IMR-90 (cell line): ENCODE measurements at regions not wholly inside any gene's neighbourhood (a gene's known extent, or its start where the extent isn't known, plus 50 kb on each side); places are given as distances from the start of the nearest gene placed in this dataset.

ENCODE experiments used
- ATAC-seq: fragments of 200-7000 bp; cut with Tn5 transposase; 2 replicates; pipeline ENCODE4 v1.9.1; 2020; ENCODE audit warnings: low read depth, mild to moderate bottlenecking, moderate library complexity
- BruUV-seq: library from RNA; stranded (reverse); fragments of 400-500 nt; replicated peaks from 2 replicates; lab custom pipeline; 2021; lab: Mats Ljungman, UMichigan
- CTCF ChIA-PET: fragments of 300-600 bp; formaldehyde crosslinking; extraction: SDS; loops from one replicate; lab custom pipeline; 2021; ENCODE audit warnings: antibody characterized with exemption; lab: Yijun Ruan, JAX
- POLR2A ChIA-PET: fragments of 300-600 bp; sonication (Branson Sonifier 250); formaldehyde crosslinking; loops from one replicate; lab custom pipeline; 2022; ENCODE audit warnings: antibody characterized with exemption; ENCODE audit not compliant: unreplicated experiment; lab: Charles Lee
- DNase-seq: peaks from one replicate; pipeline ENCODE4 v3.0.0; 2013
- H2AFZ ChIP-seq: replicated peaks from 2 replicates; pipeline ENCODE3; 2013; ENCODE audit warnings: low read length, mild to moderate bottlenecking; ENCODE audit not compliant: poor library complexity
- H2AK5ac ChIP-seq: 2 replicates; pipeline ENCODE4 v1.6.1; 2013; ENCODE audit warnings: low read depth, low read length, inconsistent platforms
- H2AK9ac ChIP-seq: replicated peaks from 2 replicates; pipeline ENCODE3; 2013; ENCODE audit warnings: mild to moderate bottlenecking, low read depth, low read length, moderate library complexity; ENCODE audit not compliant: poor library complexity
- H2BK120ac ChIP-seq: 2 replicates; pipeline ENCODE4 v1.6.1; 2013; ENCODE audit warnings: low read depth, low read length, inconsistent platforms
- H2BK15ac ChIP-seq: 3 replicates; pipeline ENCODE4 v1.6.1; 2013; ENCODE audit warnings: low read depth, low read length, inconsistent platforms
- H2BK20ac ChIP-seq: 2 replicates; pipeline ENCODE4 v1.6.1; 2013; ENCODE audit warnings: low read depth, mild to moderate bottlenecking, inconsistent platforms, low read length, moderate library complexity
- H2BK5ac ChIP-seq: 2 replicates; pipeline ENCODE4 v1.6.1; 2013; ENCODE audit warnings: mild to moderate bottlenecking, low read depth, low read length, inconsistent platforms; ENCODE audit not compliant: poor library complexity, severe bottlenecking
- H3K14ac ChIP-seq: replicated peaks from 2 replicates; pipeline ENCODE4 v1.6.1; 2013; ENCODE audit warnings: low read depth, low read length, inconsistent platforms
- H3K18ac ChIP-seq: 2 replicates; pipeline ENCODE4 v1.6.1; 2013; ENCODE audit warnings: low read depth, low read length, control low read depth
- H3K23ac ChIP-seq: 2 replicates; pipeline ENCODE4 v1.6.1; 2013; ENCODE audit warnings: low read depth, low read length, inconsistent platforms
- H3K27ac ChIP-seq: 2 replicates; pipeline ENCODE4 v1.5.1; 2013; ENCODE audit warnings: mild to moderate bottlenecking, control low read depth, low read length; ENCODE audit not compliant: insufficient read depth
- H3K27me3 ChIP-seq: 2 replicates; pipeline ENCODE4 v1.6.1; 2013; ENCODE audit warnings: low read length; ENCODE audit not compliant: control insufficient read depth, insufficient read depth
- H3K36me3 ChIP-seq: 2 replicates; pipeline ENCODE4 v1.6.1; 2013; ENCODE audit warnings: low read length, mixed read lengths; ENCODE audit not compliant: control insufficient read depth, insufficient read depth
- H3K4ac ChIP-seq: 2 replicates; pipeline ENCODE4 v1.6.1; 2013; ENCODE audit warnings: low read depth, low read length, inconsistent platforms
- H3K4me1 ChIP-seq: 2 replicates; pipeline ENCODE4 v1.6.1; 2013; ENCODE audit warnings: low read length, mixed read lengths; ENCODE audit not compliant: control insufficient read depth, insufficient read depth
- H3K4me2 ChIP-seq: 2 replicates; pipeline ENCODE4 v1.6.1; 2013; ENCODE audit warnings: low read depth, mild to moderate bottlenecking, control low read depth, low read length, moderate library complexity
- H3K4me3 ChIP-seq: 2 replicates; pipeline ENCODE4 v1.5.1; 2013; ENCODE audit warnings: low read depth, mild to moderate bottlenecking, control low read depth, low read length, moderate library complexity; ENCODE audit not compliant: insufficient read depth
- H3K56ac ChIP-seq: 2 replicates; pipeline ENCODE4 v1.6.1; 2013; ENCODE audit warnings: low read length, inconsistent platforms; ENCODE audit not compliant: insufficient read depth; ENCODE audit errors: extremely low read depth
- H3K79me1 ChIP-seq, 2 experiments: 2 replicates each; pipeline ENCODE4 v1.6.1; 2013; ENCODE audit warnings: low read length in 2 of 2, inconsistent platforms in 1 of 2, low read depth in 1 of 2
- H3K9ac ChIP-seq: 2 replicates; pipeline ENCODE4 v1.6.1; 2013; ENCODE audit warnings: low read depth, low read length, control low read depth
- H3K9me1 ChIP-seq: 2 replicates; pipeline ENCODE4 v1.6.1; 2013; ENCODE audit warnings: low read length, inconsistent platforms; ENCODE audit not compliant: insufficient read depth
- H3K9me3 ChIP-seq: 2 replicates; pipeline ENCODE4 v1.6.1; 2013; ENCODE audit warnings: low read length; ENCODE audit not compliant: control insufficient read depth, insufficient read depth
- H4K20me1 ChIP-seq: 2 replicates; pipeline ENCODE4 v1.6.1; 2013; ENCODE audit warnings: low read length, inconsistent platforms; ENCODE audit not compliant: insufficient read depth
- H4K5ac ChIP-seq: 2 replicates; pipeline ENCODE4 v1.6.1; 2013; ENCODE audit warnings: mild to moderate bottlenecking, low read depth, low read length, control low read depth
- H4K8ac ChIP-seq, 2 experiments: 2 replicates each; pipeline ENCODE4 v1.6.1; 2013; ENCODE audit warnings: low read depth in 2 of 2, low read length in 2 of 2, control low read depth in 1 of 2, inconsistent platforms in 1 of 2
- H4K91ac ChIP-seq: 2 replicates; pipeline ENCODE4 v1.6.1; 2013; ENCODE audit warnings: low read depth, low read length, inconsistent platforms; ENCODE audit not compliant: insufficient read depth
- BHLHE40 ChIP-seq: fragments of 150-350 bp; IDR thresholded peaks from 2 replicates; pipeline ENCODE4 v1.6.1; 2016; ENCODE audit warnings: mild to moderate bottlenecking, low read depth, low read length
- CEBPB ChIP-seq: IDR thresholded peaks from 2 replicates; pipeline ENCODE4 v1.6.1; 2012; ENCODE audit warnings: low read depth, low read length, improper control_type of control experiment
- CHD1 ChIP-seq: IDR thresholded peaks from 2 replicates; pipeline ENCODE4 v1.6.1; 2012; ENCODE audit warnings: low read depth, low read length, improper control_type of control experiment
- CTCF ChIP-seq: conservative IDR thresholded peaks from 2 replicates; pipeline ENCODE4 v1.5.1; 2012; ENCODE audit warnings: mild to moderate bottlenecking, low read depth, low read length, improper control_type of control experiment
- FOS ChIP-seq: fragments of 150-350 bp; IDR thresholded peaks from 2 replicates; pipeline ENCODE4 v1.6.1; 2016; ENCODE audit warnings: low read depth, low read length
- MAFK ChIP-seq: IDR thresholded peaks from 2 replicates; pipeline ENCODE4 v1.6.1; 2012; ENCODE audit warnings: low read depth, low read length, improper control_type of control experiment
- MAZ ChIP-seq: IDR thresholded peaks from 2 replicates; pipeline ENCODE4 v1.6.1; 2012; ENCODE audit warnings: low read depth, mild to moderate bottlenecking, low read length, improper control_type of control experiment, moderate library complexity, borderline replicate concordance
- MXI1 ChIP-seq: IDR thresholded peaks from 2 replicates; pipeline ENCODE4 v1.6.1; 2012; ENCODE audit warnings: low read depth, mild to moderate bottlenecking, low read length, moderate library complexity, borderline replicate concordance
- NFE2L2 ChIP-seq: fragments of 150-350 bp; IDR thresholded peaks from 2 replicates; pipeline ENCODE4 v1.6.1; 2016; ENCODE audit warnings: low read depth, mild to moderate bottlenecking, low read length
- POLR2A ChIP-seq: IDR thresholded peaks from 2 replicates; pipeline ENCODE4 v1.6.1; 2012; ENCODE audit warnings: mild to moderate bottlenecking, low read depth, low read length
- RAD21 ChIP-seq: IDR thresholded peaks from 2 replicates; pipeline ENCODE4 v1.6.1; 2012; ENCODE audit warnings: low read length, improper control_type of control experiment
- RCOR1 ChIP-seq: IDR thresholded peaks from 2 replicates; pipeline ENCODE4 v1.6.1; 2012; ENCODE audit warnings: mild to moderate bottlenecking, low read length, improper control_type of control experiment; ENCODE audit not compliant: insufficient replicate concordance
- RFX5 ChIP-seq: IDR thresholded peaks from 2 replicates; pipeline ENCODE4 v1.8.0; 2012; ENCODE audit warnings: low read depth, mild to moderate bottlenecking, low read length, moderate library complexity
- SMC3 ChIP-seq: fragments of 150-350 bp; IDR thresholded peaks from 2 replicates; pipeline ENCODE4 v1.6.1; 2016; ENCODE audit warnings: low read depth, mild to moderate bottlenecking, antibody characterized with exemption, low read length, moderate library complexity
- USF2 ChIP-seq: fragments of 150-350 bp; IDR thresholded peaks from 2 replicates; pipeline ENCODE4 v1.6.1; 2017; ENCODE audit warnings: mild to moderate bottlenecking, antibody characterized with exemption, low read length, low read depth
- WGBS, 2 experiments: methylation state at CpG; one replicate each; pipeline versions ENCODE4 v1.1.5 to v1.1.7; 2013; ENCODE audit warnings: missing lambda C conversion rate in 2 of 2; ENCODE audit not compliant: insufficient read length in 1 of 2; ENCODE audit errors: extremely low coverage in 2 of 2; 5-methylcytosine and 5-hydroxymethylcytosine counted together
- dilution Hi-C: fragments of 300-500 bp; cut with HindIII; formaldehyde crosslinking; loops from one replicate; pipeline ENCODE4 v1.14.3; 2018; ENCODE audit warnings: low sequenced_read_pairs; ENCODE audit not compliant: unreplicated experiment
- in situ Hi-C: fragments of 300-500 bp; cut with MboI; formaldehyde crosslinking; loops from 3 replicates; pipeline ENCODE4 v1.14.3; 2019; ENCODE audit warnings: low sequenced_read_pairs, inconsistent platforms, mixed read lengths
- intact Hi-C: fragments of 100-400 bp; cut with micrococcal nuclease; formaldehyde crosslinking; loops from 2 replicates; pipeline ENCODE4 v1.10.0; 2022
- TF ChIP-seq, protein P1 (sequence below): fragments of 150-350 bp; IDR thresholded peaks from 2 replicates; pipeline ENCODE4 v1.6.1; 2016; ENCODE audit warnings: low read depth, mild to moderate bottlenecking, low read length, moderate library complexity, borderline replicate concordance

GRCh38 chr10:131677671-131678070, 223.1 kb upstream of the PPP2R2D start:
- no peaks in the 10 kb centered on the region for H3K79me1 ChIP-seq
- no peak for DNase-seq
- no peak overlapping the region for H2BK5ac ChIP-seq
- WGBS, 2 experiments = 56% methylated on average over 3 of the region's 8 CpGs; no CpG with 5 or more reads in 1 of the 2 experiments
- intact Hi-C loops (no loop called here), dilution Hi-C loops (no loop called here), in situ Hi-C loops (no loop called here)
- no peak overlapping the region for H3K23ac ChIP-seq
- H2AK9ac ChIP-seq = no peak overlapping the region
- no peak overlapping the region for H3K4ac ChIP-seq
- no peak overlapping the region for H3K18ac ChIP-seq
- no peak overlapping the region for H3K4me3 ChIP-seq
- ChIA-PET POLR2A (no interaction called here), CTCF (no interaction called here)
- H4K91ac ChIP-seq = no peak overlapping the region
- H4K5ac ChIP-seq = no peak overlapping the region
- H3K56ac ChIP-seq = no peak overlapping the region
- no peak overlapping the region for H2BK120ac ChIP-seq
- H3K4me1 ChIP-seq = no peaks in the 10 kb centered on the region
- no peaks in the 10 kb centered on the region for H3K9me1 ChIP-seq
- BruUV-seq = no TSS peak
- no peak overlapping the region for H4K8ac ChIP-seq
- H3K9ac ChIP-seq = no peak overlapping the region
- H3K14ac ChIP-seq = no peak overlapping the region
- H3K36me3 ChIP-seq = no peaks in the 10 kb centered on the region
- no peak overlapping the region for H3K4me2 ChIP-seq
- no peak overlapping the region for H2AK5ac ChIP-seq
- H3K9me3 ChIP-seq = peaks cover 52% of the 10 kb centered on the region
- H4K20me1 ChIP-seq = no peaks in the 10 kb centered on the region
- H2AFZ ChIP-seq = no peak overlapping the region
- ATAC-seq = no peak
- H3K27me3 ChIP-seq = no peaks in the 10 kb centered on the region
- TF ChIP-seq CTCF = no peak
- TF ChIP-seq RFX5 = no peak
- no peak for TF ChIP-seq MXI1
- TF ChIP-seq MAZ = no peak
- TF ChIP-seq RAD21 = no peak
- no peak for TF ChIP-seq NFE2L2
- TF ChIP-seq, protein P1, sequence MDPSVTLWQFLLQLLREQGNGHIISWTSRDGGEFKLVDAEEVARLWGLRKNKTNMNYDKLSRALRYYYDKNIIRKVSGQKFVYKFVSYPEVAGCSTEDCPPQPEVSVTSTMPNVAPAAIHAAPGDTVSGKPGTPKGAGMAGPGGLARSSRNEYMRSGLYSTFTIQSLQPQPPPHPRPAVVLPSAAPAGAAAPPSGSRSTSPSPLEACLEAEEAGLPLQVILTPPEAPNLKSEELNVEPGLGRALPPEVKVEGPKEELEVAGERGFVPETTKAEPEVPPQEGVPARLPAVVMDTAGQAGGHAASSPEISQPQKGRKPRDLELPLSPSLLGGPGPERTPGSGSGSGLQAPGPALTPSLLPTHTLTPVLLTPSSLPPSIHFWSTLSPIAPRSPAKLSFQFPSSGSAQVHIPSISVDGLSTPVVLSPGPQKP = no peak
- no peak for TF ChIP-seq MAFK
- TF ChIP-seq FOS = no peak
- no peak for TF ChIP-seq POLR2A
- TF ChIP-seq RCOR1 = no peak
- TF ChIP-seq SMC3 = no peak
- no peak for TF ChIP-seq BHLHE40
- TF ChIP-seq CHD1 = no peak
- TF ChIP-seq USF2 = no peak
- TF ChIP-seq CEBPB = no peak
- no peak overlapping the region for H2BK15ac ChIP-seq
- no peak overlapping the region for H3K27ac ChIP-seq
- H2BK20ac ChIP-seq = no peak overlapping the region
